ENCODE measurements at regions not wholly inside any gene's neighbourhood (a gene's known extent, or its start where the extent isn't known, plus 50 kb on each side); places are given as distances from the start of the nearest gene placed in this dataset.

DNA sequence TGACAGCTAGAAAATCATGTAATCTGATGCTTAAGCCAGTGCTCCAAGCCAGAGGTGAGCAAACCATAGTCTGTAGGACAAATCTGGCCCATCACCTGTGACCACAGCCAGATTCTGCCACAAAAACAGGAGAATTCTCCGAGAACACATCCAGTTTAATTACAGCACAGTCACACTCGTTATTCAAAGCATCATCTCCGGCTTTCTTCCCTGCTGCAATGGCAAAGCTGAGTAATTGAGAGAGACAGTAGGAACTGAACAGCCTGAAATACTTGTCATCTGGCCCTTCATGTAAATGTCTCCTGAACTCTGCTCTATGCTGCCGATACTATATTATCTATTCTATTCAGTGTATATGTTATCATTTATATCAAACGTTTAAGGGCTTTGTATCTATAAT, 121.4 kb upstream of the FOXF1 start:
- TF ChIP-seq POLR2A (IDR thresholded peaks at IDR 0.05; ENCODE audit: borderline replicate concordance, extremely low read depth, insufficient read depth, insufficient read length): no peak
- TF ChIP-seq, protein P1, sequence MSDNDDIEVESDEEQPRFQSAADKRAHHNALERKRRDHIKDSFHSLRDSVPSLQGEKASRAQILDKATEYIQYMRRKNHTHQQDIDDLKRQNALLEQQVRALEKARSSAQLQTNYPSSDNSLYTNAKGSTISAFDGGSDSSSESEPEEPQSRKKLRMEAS (IDR thresholded peaks at IDR 0.05): no peak
- TF ChIP-seq, protein P2, sequence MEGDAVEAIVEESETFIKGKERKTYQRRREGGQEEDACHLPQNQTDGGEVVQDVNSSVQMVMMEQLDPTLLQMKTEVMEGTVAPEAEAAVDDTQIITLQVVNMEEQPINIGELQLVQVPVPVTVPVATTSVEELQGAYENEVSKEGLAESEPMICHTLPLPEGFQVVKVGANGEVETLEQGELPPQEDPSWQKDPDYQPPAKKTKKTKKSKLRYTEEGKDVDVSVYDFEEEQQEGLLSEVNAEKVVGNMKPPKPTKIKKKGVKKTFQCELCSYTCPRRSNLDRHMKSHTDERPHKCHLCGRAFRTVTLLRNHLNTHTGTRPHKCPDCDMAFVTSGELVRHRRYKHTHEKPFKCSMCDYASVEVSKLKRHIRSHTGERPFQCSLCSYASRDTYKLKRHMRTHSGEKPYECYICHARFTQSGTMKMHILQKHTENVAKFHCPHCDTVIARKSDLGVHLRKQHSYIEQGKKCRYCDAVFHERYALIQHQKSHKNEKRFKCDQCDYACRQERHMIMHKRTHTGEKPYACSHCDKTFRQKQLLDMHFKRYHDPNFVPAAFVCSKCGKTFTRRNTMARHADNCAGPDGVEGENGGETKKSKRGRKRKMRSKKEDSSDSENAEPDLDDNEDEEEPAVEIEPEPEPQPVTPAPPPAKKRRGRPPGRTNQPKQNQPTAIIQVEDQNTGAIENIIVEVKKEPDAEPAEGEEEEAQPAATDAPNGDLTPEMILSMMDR (IDR thresholded peaks at IDR 0.05 in 2 of 3, conservative IDR thresholded peaks at IDR 0.05 in 1 of 3; ENCODE audit: borderline replicate concordance in 1 of 3, insufficient read depth in 1 of 3, low read depth in 2 of 3, low read length in 2 of 3): no peak
- no peak for TF ChIP-seq EZH2phosphoT487 (IDR thresholded peaks at IDR 0.05; ENCODE audit: borderline replicate concordance)
- no peak for TF ChIP-seq EZH2 (IDR thresholded peaks at IDR 0.05)
